GM19328 (cell line): ENCODE measurements at regions not wholly inside any gene's neighbourhood (a gene's known extent, or its start where the extent isn't known, plus 50 kb on each side); places are given as distances from the start of the nearest gene placed in this dataset.
A peak's percentile ranks its signal among the peaks of the same experiment; 100 is the strongest.
"Not testable (repeated sequence)": the region's sequence is repeated elsewhere in the genome, so short reads cannot be mapped to it uniquely, and the experiment has no call there.

Experiments
- ATAC-seq: cut with Tn5 transposase; IDR thresholded peaks from one replicate; pipeline ENCODE4 v1.9.1; 2021; ENCODE audit warnings: mild to moderate bottlenecking, moderate library complexity; ENCODE audit not compliant: unreplicated experiment

GRCh38 chr14:37841039-37841438 lies 245.6 kb downstream of the TTC6 start:
- not testable (repeated sequence) for ATAC-seq

- ATAC-seq = no peak
Measured at GRCh38 chr14:37842106-37842505, 246.7 kb downstream of the TTC6 start.

- no peak for ATAC-seq
Measured at GRCh38 chr14:37843954-37844607, 248.7 kb downstream of the TTC6 start.

GRCh38 chr14:37844614-37845013 lies 249.2 kb downstream of the TTC6 start:
- no peak for ATAC-seq

GRCh38 chr14:37848985-37849621 lies 253.7 kb downstream of the TTC6 start:
- ATAC-seq = no peak

DNA sequence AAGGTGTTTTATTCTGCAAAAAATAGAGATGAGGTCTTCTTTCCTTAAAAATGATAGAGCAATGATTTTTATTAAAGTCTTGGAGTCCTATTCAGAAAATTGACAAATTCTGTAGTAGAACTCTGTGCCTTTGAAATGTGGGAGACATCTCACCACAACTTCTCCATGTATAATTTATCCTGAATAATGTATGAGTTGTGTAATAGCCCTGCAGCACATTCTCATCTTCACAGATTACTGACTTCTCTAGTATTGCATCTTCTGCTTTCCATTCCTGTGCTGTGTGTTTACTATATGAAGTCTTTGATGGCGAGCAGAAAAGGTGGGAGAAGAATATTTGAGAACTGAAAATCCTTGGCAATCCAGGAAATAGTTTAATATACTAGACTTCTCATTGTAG lies 255.6 kb downstream of the TTC6 start:
- ATAC-seq = no peak

DNA sequence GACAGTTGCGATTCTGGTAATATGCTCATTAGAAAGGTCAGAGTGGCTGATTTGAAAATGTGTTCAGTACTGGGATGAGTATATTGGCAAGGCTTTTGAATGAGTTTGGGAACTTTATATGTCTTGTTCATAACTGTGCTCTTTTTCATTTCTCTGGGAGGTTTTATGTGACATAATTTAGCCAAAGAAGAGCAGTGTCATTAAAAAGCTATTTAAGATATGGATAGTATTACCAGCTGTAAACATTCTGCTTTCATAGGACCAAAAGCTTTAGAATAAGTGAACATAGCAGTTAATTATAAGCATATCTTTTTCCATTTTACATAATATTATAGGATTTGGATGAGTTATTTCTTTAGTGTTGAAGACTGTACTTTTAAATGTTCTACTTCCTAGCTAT lies 260.4 kb downstream of the TTC6 start:
- no peak for ATAC-seq

DNA sequence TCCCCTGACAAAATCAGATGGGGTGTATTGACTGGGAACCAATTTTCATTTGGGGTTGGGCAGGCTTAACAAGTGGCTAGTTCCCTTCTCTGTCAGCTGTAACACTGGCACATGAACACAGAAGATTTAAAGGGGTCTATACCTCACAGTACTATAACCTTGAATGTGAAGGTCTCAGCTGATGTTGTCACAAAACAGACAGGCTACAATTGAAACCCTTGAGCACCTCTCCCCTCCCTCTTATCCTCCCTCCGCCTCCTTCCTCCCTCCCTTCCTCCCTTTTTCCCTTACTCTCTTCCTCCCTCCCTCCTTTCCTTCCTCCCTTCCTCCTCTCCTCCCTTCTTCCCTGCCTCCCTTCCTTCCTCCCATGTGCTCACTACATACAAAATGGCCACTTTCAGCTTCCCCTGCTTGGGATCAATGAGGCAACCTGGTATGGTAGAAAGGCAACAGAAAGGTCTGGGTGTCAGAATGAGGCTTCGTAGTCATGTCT lies 262.4 kb downstream of the TTC6 start:
- ATAC-seq = no peak

GRCh38 chr14:37858733-37859132 lies 263.3 kb downstream of the TTC6 start:
- no peak for ATAC-seq

- ATAC-seq = no peak
Measured at GRCh38 chr14:37859177-37859576, 263.7 kb downstream of the TTC6 start.

GRCh38 chr14:37862263-37862662 lies 266.8 kb downstream of the TTC6 start:
- ATAC-seq = no peak

DNA sequence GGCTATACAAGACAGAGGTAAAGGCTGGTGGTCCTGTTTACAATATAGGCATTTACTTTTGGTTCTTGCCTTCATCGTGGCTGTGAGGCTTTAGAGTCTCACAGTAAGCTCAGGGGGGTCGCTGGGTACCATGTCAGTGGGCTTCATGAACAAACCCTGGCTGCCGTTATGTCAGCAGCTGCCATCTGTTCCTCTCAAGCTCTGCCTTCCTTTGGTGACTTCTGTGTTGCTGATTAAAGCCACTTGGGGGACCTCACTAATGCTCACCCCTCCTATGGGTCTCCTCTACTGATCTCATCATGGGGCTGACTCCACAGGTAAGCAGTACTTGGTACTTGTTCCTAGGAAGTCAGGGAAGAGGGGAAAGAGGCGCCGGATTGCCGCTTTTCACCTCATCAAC lies 268.7 kb downstream of the TTC6 start:
- no peak for ATAC-seq

GRCh38 chr14:37864861-37865718 lies 269.7 kb downstream of the TTC6 start:
- ATAC-seq = no peak

DNA sequence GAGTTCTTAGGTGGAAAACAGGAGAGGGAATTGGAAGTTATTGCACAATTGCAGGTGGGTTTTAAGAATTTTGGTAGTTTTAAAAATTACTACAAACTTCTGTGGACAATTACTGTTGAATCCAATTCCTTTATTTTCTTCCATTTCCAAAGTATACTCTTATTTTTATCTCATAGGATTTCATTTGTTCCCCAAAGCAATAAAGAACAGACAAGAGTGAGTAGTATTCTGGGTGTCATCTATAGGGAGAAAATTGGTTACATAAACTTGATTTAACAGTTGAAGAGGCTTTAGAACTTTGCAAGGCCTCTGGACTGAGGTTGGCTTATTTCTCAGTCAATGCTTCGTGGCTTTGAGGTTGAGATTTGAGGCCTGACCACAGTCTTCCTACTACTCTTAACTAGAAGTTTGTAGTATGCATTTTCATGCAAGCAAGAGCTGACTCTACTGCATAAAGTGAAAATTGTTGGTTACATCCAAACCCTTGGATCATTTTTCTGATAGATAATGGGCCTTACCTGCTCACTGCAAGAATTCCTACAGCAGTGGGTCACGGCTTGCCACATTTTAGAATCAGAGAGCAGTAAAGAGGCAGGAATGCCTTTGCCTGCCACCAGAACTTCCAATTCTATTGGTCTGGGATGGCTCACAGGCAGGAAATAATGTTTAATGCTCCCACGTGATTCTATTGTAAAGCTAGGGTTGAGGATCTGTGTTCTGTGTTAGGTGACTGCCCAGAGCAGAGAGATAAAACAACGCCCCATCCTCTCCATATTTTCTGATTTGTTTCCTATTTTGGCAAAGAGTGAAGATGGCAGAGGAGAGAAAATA lies 270.5 kb downstream of the TTC6 start:
- no peak for ATAC-seq

- no peak for ATAC-seq
Measured at GRCh38 chr14:37869633-37870032, 274.2 kb downstream of the TTC6 start.

- ATAC-seq = no peak
Measured at GRCh38 chr14:37870170-37870569, 274.7 kb downstream of the TTC6 start.

- ATAC-seq = no peak
Measured at GRCh38 chr14:37870632-37871346, 275.4 kb downstream of the TTC6 start.

DNA sequence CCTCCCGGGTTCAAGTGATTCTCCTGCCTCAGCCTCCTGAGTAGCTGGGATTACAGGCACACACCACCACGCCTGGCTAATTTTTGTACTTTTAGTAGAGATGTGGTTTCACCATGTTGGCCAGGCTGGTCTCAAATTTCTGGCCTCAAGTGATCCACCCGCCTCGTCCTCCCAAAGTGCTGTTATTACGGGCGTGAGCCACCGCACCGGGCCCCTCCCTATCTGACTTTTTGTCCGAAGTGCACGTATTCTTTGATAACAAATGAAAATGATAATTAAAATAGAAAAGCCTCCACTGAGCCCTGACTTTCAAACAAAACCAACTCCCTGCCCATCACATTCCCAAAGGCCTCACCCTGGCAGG lies 278.6 kb downstream of the TTC6 start:
- not testable (repeated sequence) for ATAC-seq

DNA sequence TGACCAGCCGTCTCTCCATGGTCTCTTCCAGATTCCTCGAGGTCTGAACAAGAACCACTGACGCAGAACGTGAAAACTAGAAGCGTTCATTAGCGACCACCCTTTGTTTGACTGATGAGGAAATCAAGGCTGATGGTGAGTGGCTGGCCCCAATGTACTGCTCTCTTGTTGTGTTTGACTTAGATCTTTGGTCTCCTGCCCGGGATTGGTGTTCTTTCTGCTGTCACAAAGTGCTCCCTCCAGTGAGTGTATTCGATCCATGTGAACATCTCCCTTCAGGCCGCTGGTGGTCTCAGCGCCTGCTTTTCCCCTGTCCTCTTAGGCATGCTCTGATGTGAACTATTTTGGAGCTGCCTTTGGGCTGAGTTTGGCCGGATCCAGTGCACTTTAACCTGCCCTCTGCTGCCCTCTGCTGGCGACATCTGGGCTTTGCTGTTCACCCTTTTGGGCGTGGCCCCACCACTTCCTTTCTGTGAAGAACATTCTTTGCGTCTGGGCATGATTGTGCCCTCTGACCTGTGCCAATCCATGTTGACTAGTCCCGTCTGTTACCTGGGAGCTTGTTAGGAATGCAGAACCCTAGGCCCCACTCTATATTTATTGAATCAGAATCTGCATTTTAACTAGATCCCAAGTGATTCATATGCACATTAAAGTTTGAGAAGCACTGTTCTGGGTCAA lies 279.1 kb downstream of the TTC6 start:
- ATAC-seq = peak; percentile 98

GRCh38 chr14:37888234-37888633 lies 292.8 kb downstream of the TTC6 start:
- no peak for ATAC-seq
